ENCODE measurements at regions not wholly inside any gene's neighbourhood (a gene's known extent, or its start where the extent isn't known, plus 50 kb on each side); places are given as distances from the start of the nearest gene placed in this dataset.
"Not testable (repeated sequence)": the region's sequence is repeated elsewhere in the genome, so short reads cannot be mapped to it uniquely, and the experiment has no call there.

GRCh38 chr18:75984853-75985252, 510.2 kb downstream of the ZNF516 start:
- no peak for DNase-seq

- DNase-seq: no peak
These were observed 513.9 kb downstream of the ZNF516 start for GRCh38 chr18:75981102-75981501.

- no peak for DNase-seq
These were observed 518.0 kb downstream of the ZNF516 start for GRCh38 chr18:75977081-75977480.

GRCh38 chr18:75970212-75970611, 524.8 kb downstream of the ZNF516 start:
- no peak for DNase-seq

GRCh38 chr18:75966431-75966830, 528.6 kb downstream of the ZNF516 start:
- DNase-seq: no peak

GRCh38 chr18:75962036-75962572, 532.9 kb downstream of the ZNF516 start:
- DNase-seq: no peak

GRCh38 chr18:75960356-75960755, 532.9 kb upstream of the SMIM21 start:
- DNase-seq: not testable (repeated sequence)

- no peak for DNase-seq
These were observed 531.6 kb upstream of the SMIM21 start for GRCh38 chr18:75959150-75959549.

GRCh38 chr18:75958683-75959082, 531.2 kb upstream of the SMIM21 start:
- DNase-seq: no peak

- no peak for DNase-seq
These were observed 517.9 kb upstream of the SMIM21 start for GRCh38 chr18:75945265-75945933.

GRCh38 chr18:75937306-75937705, 509.8 kb upstream of the SMIM21 start:
- DNase-seq: no peak

- DNase-seq: no peak
These were observed 509.4 kb upstream of the SMIM21 start for GRCh38 chr18:75936862-75937261.

- no peak for DNase-seq
These were observed 503.6 kb upstream of the SMIM21 start for GRCh38 chr18:75931079-75931478.

GRCh38 chr18:75928706-75929105, 501.2 kb upstream of the SMIM21 start:
- no peak for DNase-seq

GRCh38 chr18:75927791-75928190, 500.3 kb upstream of the SMIM21 start:
- no peak for DNase-seq

GRCh38 chr18:75926811-75927210, 499.3 kb upstream of the SMIM21 start:
- no peak for DNase-seq

- DNase-seq: no peak
These were observed 495.7 kb upstream of the SMIM21 start for GRCh38 chr18:75923169-75923568.

- no peak for DNase-seq
These were observed 489.1 kb upstream of the SMIM21 start for GRCh38 chr18:75916624-75916982.

- peak; percentile 91 for DNase-seq
These were observed 488.6 kb upstream of the SMIM21 start for GRCh38 chr18:75915941-75916623.

GRCh38 chr18:75912829-75913228, 485.3 kb upstream of the SMIM21 start:
- DNase-seq: no peak

- DNase-seq: no peak
These were observed 476.9 kb upstream of the SMIM21 start for GRCh38 chr18:75904416-75904815.

- no peak for DNase-seq
These were observed 471.1 kb upstream of the SMIM21 start for GRCh38 chr18:75898651-75899050.

GRCh38 chr18:75897386-75897785, 469.9 kb upstream of the SMIM21 start:
- DNase-seq: no peak

- peak; percentile 88 for DNase-seq
These were observed 469.4 kb upstream of the SMIM21 start for GRCh38 chr18:75896865-75897264.

- no peak for DNase-seq
These were observed 467.6 kb upstream of the SMIM21 start for GRCh38 chr18:75895135-75895534.

Data from COR-L47 (cell line).